GM19328 (cell line): ENCODE measurements at regions not wholly inside any gene's neighbourhood (a gene's known extent, or its start where the extent isn't known, plus 50 kb on each side); places are given as distances from the start of the nearest gene placed in this dataset.

Experiments
- ATAC-seq: cut with Tn5 transposase; IDR thresholded peaks from one replicate; pipeline ENCODE4 v1.9.1; 2021; ENCODE audit warnings: mild to moderate bottlenecking, moderate library complexity; ENCODE audit not compliant: unreplicated experiment

DNA sequence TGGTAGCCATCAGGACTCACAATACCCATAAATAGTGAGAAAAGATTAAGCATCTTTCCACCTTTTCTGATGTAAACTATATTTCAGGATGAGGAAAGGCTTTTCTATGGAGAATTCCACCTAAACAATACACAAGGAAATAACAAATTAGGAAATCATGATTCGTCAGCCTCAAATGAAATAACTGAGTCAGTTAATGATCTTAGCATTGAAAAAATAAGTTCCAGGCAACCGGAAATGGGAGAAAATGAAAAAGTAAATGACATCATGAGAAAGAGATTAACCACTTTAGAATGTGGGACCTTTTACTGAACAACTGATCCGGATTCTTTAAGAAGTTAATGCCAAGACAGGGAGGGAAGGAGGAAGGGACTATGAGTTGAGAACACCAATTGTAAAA is 742.3 kb downstream of the TNS3 start:
- no peak for ATAC-seq

GRCh38 chr7:46838463-46838862 is 743.4 kb downstream of the TNS3 start:
- ATAC-seq, result no peak

GRCh38 chr7:46835556-46835955 is 746.4 kb downstream of the TNS3 start:
- ATAC-seq, result no peak

GRCh38 chr7:46834921-46835320 is 747.0 kb downstream of the TNS3 start:
- no peak for ATAC-seq

DNA sequence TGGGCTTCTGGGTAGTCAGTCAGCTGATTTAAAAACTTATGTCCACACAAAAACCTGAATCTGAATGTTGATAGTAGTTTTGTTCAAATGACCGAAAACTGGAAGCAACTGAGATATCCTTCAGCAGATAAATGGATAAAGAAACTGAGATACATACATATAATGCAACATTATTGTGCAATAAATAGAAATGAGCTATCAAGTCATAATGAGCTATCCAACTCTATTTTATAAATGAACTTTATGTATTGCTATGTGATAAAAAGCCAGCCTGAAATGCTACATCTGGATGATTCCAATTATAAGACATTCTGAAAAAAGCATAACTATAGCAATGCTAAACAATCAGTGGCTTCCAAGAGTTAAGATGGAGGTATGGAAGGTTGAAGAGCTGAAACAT is 748.7 kb downstream of the TNS3 start:
- ATAC-seq, result no peak

DNA sequence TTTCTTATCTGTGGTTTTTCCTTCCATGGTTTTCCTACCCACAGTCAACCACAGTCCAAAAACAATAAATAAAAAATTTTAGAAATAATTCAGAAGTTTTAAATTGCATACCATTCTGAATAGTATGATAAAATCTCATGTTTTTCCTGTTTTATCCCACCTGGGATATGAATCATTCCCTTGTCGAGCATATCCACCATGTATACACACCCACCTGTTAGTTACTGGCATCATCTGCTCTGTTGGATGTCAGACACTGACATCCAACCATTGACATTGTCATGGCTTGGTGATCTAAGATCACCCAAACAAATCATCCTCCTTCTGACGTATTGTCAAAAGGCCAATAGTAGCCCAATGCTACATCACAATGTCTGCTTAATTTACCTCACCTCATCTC is 749.8 kb downstream of the TNS3 start:
- ATAC-seq, result no peak

GRCh38 chr7:46819819-46820218 is 762.1 kb downstream of the TNS3 start:
- ATAC-seq, result no peak

DNA sequence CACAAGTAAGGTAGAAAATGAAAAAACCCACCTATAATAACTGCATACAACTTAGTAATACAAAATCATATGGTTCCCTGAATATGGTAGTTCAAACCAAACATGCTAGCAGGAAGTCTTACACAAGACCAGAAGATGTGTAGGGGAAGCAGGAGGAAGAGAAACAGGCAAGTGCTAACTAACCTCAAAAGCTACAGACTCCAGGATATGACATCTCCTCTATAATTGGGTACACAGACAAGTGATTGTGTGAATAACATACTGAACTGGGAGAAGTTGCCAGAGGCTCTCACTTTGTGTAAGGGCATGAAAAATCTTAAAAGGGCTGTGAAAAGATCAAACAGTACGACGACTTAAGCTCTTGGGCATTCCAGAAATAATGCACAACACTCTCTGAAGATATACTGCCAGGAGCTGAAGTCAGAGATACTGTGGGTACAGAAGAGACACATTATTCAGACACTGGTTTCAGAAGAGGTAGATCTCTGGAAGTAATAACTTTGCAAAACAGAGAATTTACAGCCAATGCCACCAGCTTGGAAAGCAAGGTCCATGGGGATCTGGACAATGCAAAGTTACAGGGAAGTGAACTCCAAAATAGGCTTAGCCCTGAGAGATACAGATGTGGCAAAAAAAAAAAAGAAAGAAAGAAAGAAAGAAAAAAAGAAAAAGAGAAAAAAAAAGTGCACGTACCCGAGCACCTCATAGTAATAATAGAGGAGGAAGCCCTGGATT is 767.2 kb downstream of the TNS3 start:
- no peak for ATAC-seq

DNA sequence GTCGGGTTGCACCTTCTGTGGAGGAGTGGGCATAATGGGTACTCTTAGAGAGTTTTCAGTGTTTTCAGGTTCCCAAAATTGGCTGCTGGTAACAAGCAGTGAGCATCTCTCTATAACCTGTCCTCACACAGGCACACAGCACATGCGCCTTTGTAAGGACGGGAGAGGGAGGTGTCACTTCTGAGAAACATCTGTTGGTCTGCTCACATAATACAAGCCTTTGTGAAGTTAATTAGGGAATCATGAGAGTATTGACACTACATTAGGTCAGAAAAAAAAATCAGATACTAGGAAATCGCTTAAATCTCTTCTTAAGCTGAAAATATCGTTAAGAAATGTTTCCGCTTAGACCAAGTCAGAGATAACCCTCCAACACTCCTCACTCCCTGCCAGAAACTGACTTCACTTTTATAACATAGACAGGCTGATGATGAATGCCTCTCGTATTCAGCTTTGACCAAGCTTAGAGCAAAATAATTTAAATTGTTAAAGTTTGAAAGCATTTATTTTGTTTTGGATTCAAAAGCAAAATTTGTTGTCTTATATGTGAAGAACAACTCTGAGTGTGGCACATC is 769.7 kb downstream of the TNS3 start:
- no peak for ATAC-seq

GRCh38 chr7:46811529-46811928 is 770.4 kb downstream of the TNS3 start:
- no peak for ATAC-seq

DNA sequence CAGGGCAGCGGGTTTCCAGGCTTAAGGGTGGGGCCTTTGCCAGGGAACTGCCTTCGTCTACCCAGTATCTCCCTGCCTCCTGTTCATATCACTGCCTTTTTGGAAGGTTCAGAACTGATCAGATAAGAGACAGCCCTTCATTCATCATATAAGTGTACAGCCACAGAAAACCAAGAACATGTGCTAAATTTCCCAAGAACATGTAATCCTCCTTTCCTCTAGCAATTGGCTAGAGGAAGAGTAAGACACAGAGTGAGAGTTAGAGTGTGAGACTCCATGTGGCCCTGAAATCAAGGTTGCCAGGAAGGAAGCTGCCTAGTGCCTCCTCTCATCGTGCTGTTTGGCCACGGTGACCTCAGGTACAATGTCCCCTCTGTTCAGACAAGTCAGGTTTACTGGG is 770.9 kb downstream of the TNS3 start:
- ATAC-seq, result no peak

- ATAC-seq, result no peak
Observed at GRCh38 chr7:46809886-46810285, 772.0 kb downstream of the TNS3 start.

GRCh38 chr7:46806856-46807255 is 775.1 kb downstream of the TNS3 start:
- ATAC-seq, result no peak

- no peak for ATAC-seq
Observed at GRCh38 chr7:46802479-46802878, 779.4 kb downstream of the TNS3 start.

DNA sequence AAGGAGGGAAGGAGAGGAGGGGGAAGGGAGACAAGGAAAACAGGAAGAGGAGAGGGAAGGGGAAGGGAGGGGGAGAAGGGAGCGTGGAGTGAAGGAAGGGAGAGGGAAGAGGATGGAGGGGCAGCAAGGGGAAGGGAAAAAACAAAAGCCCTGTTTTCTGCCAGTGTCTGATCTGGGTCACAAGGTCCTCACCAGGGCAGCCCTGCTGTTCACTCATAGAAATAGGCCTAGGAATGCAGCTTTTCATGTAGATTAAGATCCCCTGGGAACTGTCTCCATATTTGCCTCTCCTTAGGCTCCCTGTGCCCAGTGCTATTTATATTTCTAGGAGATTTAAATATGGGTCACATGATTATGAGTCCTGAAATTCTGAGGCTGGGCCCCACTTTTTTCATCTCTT is 790.7 kb downstream of the TNS3 start:
- ATAC-seq, result no peak

- no peak for ATAC-seq
Observed at GRCh38 chr7:46786995-46787394, 794.9 kb downstream of the TNS3 start.

GRCh38 chr7:46786221-46786954 is 795.5 kb downstream of the TNS3 start:
- ATAC-seq, result no peak

DNA sequence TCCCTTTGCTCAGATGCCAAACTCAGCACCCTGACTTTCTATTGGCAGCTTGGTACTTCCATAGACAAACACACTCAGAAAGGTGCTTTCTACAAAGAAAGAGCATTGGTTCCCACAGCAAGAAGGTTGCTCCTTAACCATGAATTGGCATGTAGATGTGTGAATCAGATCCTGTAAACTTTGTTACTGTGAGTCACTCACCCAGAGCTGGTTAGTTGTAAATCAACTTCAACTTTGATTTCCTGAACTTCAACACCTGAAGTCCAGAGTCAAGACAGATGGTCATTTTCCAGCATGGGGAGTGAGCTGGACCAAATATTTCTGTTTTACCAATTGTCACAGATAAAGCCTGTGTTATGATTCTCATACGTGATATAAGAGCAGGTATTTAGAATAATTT is 797.2 kb downstream of the TNS3 start:
- ATAC-seq, result no peak

- no peak for ATAC-seq
Observed at GRCh38 chr7:46781901-46782439, 799.9 kb downstream of the TNS3 start.

DNA sequence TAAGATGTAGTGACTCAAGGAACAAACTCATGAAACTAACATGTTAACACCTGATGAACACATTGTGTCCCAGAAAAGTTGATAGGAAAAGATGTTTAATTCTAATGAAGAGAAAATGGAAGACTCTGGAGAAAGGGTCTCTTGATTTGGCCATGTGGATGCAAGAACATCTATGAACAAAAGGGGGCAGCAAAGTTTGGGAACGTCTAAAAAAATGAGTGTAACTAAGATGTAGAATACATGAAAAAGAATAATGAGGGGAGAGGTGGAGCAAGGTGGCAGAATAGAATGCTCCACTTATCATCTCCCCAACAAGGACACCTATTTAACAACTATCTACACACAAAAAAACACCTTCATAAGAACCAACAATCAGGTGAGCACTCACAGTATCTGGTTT is 805.1 kb downstream of the TNS3 start:
- no peak for ATAC-seq

DNA sequence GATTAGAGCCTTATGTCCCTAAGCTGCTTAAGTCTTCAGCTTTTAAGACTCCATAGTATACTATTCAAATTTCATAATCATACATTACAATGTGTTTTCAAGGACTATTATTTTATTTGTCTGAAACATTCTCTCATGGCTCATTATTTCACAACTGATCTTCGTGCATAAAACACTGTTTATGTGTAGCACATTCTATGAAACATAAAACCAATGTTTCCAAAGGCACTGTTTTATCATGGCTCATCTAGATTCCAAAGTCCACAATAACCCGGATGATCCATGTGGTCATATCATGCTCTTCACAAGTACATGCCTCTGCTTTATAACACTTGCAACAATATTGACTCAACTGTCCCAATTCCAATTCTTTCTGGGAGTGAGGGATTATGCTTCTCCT is 806.1 kb downstream of the TNS3 start:
- no peak for ATAC-seq

GRCh38 chr7:46775020-46775419 is 806.9 kb downstream of the TNS3 start:
- no peak for ATAC-seq
